SJSA1 (cell line): ENCODE measurements at regions not wholly inside any gene's neighbourhood (a gene's known extent, or its start where the extent isn't known, plus 50 kb on each side); places are given as distances from the start of the nearest gene placed in this dataset.

ENCODE experiments used
- DNase-seq, 2 experiments: peaks; one replicate each; pipeline ENCODE4 v3.0.0-alpha.2; 2015 to 2020; ENCODE audit warnings: low spot score in 2 of 2, low read depth in 1 of 2
- H3K27ac ChIP-seq: fragments of 250-450 bp; sonication (Bioruptor Pico); 2 replicates; pipeline ENCODE4 v1.5.1; 2020; ENCODE audit warnings: mild to moderate bottlenecking, moderate library complexity
- H3K27me3 ChIP-seq: fragments of 250-450 bp; sonication (Bioruptor Pico); replicated peaks from 2 replicates; pipeline ENCODE4 v1.5.1; 2020; ENCODE audit warnings: mild to moderate bottlenecking, moderate library complexity
- H3K36me3 ChIP-seq: fragments of 250-450 bp; sonication (Bioruptor Pico); 2 replicates; pipeline ENCODE4 v1.5.1; 2020; ENCODE audit warnings: mild to moderate bottlenecking
- H3K4me1 ChIP-seq: fragments of 250-450 bp; sonication (Bioruptor Pico); replicated peaks from 2 replicates; pipeline ENCODE4 v1.6.1; 2021; ENCODE audit warnings: mild to moderate bottlenecking
- H3K4me3 ChIP-seq: fragments of 250-450 bp; sonication (Bioruptor Pico); 2 replicates; pipeline ENCODE4 v1.5.1; 2020; ENCODE audit warnings: mild to moderate bottlenecking
- H3K9me3 ChIP-seq: fragments of 250-450 bp; sonication (Bioruptor Pico); replicated peaks from 2 replicates; pipeline ENCODE4 v1.5.1; 2020; ENCODE audit warnings: mild to moderate bottlenecking

DNA sequence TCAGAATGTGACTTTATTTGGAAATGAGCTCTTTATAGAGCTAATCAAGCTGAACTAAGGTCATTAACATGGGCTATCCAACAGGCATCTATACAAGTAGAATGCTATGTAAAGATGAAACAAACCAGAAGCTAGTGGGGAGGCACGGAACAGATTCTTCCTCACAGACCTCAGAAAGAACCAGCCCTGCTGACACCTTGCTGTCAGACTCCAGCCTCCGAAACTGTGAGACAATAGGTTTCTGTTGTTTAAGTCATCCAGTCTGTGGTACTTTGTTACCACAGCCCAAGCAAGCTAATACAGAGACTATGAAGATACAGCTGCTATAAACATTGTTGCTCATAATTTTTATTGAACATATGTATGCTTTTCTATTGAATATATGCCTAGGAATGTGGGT is 406.3 kb upstream of the CHRM3 start:
- H3K4me1 ChIP-seq, result no peaks in the 10 kb centered on the region

DNA sequence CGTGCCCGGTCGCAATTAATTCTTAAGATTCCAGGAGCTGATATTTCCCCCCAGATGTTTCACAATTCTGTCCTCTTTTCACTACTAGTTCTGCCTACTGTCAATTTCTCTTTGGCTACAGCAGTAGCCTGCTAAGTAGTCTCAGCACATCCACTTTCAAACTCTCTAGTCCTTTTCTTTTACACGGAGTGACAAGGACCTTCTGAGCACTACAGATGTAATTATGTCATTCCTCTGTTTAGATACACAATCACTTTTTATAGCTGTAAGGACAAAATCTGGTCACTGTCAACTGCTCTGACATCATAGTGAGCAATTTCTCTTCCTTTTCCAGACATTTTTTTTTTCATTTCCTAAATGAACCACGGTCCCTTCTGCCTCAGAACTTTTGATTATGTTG is 421.7 kb upstream of the CHRM3 start:
- Histone ChIP-seq H3K9me3 (peaks cover 3% of the 10 kb centered on the region; the same call in 1 of the 2 replicates), H3K4me3 (no peak overlapping the region), H3K4me1 (no peaks in the 10 kb centered on the region), H3K36me3 (no peaks in the 10 kb centered on the region), H3K27me3 (no peaks in the 10 kb centered on the region), H3K27ac (no peak overlapping the region)
- DNase-seq, result no peak

More for the DNA sequence above, 406.3 kb upstream of the CHRM3 start:
- no peak overlapping the region for H3K4me3 ChIP-seq
- DNase-seq, result no peak
- 0 out of 2 replicates have a peak, but pooled peaks cover 7% of the 10 kb centered on the region for H3K9me3 ChIP-seq
- H3K36me3 ChIP-seq, result no peaks in the 10 kb centered on the region
- no peak overlapping the region for H3K27ac ChIP-seq
- H3K27me3 ChIP-seq, result no peaks in the 10 kb centered on the region

DNA sequence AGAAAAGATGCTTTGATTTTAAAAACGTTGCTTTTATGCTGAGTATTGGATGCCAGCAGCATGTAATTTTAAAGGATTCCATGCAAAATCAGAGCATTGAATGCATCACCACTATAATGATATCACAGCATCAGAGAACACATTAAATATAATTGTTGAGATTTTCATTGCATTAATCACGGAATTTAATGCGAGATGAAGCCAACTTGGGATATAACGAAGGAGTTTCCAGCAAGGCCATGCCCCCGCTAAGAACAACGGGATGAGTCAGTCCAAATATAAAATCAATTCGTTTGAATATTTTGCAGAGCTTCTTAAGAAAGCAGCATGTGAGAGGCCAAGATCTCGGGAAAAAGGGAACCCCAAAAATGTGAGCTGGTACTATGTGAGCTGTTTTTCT is 423.4 kb upstream of the CHRM3 start:
- Histone ChIP-seq H3K4me3 (no peak overlapping the region), H3K36me3 (no peaks in the 10 kb centered on the region), H3K4me1 (no peaks in the 10 kb centered on the region), H3K27ac (no peak overlapping the region), H3K27me3 (no peaks in the 10 kb centered on the region), H3K9me3 (peaks cover 3% of the 10 kb centered on the region; the same call in 1 of the 2 replicates)
- DNase-seq, result no peak

DNA sequence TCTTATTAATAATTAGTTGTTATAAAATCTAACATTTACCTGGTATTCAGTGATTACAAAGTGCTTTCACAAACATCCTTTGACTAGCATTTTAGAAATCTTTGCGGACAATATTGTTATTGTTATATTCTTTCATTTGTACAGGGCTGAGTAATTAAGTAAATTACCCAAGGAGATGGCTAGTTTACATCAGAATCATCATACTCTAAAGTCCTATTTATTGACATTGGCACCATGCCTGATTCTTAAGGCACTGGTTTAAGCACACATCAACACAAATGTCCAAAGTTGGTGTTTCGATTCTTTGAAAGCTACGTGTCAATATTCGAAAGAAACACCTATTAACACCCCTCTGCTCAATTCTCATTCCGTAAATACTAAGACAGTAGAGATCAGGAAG is 424.6 kb upstream of the CHRM3 start:
- H3K4me3 ChIP-seq, result no peak overlapping the region
- H3K4me1 ChIP-seq, result no peaks in the 10 kb centered on the region
- H3K36me3 ChIP-seq, result no peaks in the 10 kb centered on the region
- H3K27me3 ChIP-seq, result no peaks in the 10 kb centered on the region
- H3K27ac ChIP-seq, result no peak overlapping the region
- DNase-seq, result no peak
- H3K9me3 ChIP-seq, result no peaks in the 10 kb centered on the region; the same call in 1 of the 2 replicates

DNA sequence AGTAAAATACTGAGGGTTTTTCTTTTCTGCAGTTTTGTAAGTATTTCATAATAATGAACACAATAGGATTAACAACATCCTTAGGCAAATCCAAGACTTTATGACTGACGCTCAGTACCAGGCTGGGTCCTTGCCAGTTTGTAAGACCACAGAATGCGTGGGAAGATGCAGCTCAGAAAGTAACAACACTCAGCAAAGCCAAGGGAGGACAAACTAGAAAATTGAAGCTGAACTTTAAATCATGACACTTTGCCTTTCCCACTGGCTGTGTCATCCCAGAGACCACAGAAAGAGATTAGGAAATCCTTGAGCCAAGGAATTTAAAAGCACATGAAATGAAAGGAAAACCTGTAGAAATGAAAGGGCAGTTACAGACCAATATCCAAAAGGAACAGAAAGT is 426.3 kb upstream of the CHRM3 start:
- H3K27ac ChIP-seq, result no peak overlapping the region
- peaks cover 4% of the 10 kb centered on the region; the same call in 1 of the 2 replicates for H3K9me3 ChIP-seq
- no peaks in the 10 kb centered on the region for H3K36me3 ChIP-seq
- H3K4me1 ChIP-seq, result no peaks in the 10 kb centered on the region
- DNase-seq, result no peak
- H3K4me3 ChIP-seq, result no peak overlapping the region
- H3K27me3 ChIP-seq, result no peaks in the 10 kb centered on the region

DNA sequence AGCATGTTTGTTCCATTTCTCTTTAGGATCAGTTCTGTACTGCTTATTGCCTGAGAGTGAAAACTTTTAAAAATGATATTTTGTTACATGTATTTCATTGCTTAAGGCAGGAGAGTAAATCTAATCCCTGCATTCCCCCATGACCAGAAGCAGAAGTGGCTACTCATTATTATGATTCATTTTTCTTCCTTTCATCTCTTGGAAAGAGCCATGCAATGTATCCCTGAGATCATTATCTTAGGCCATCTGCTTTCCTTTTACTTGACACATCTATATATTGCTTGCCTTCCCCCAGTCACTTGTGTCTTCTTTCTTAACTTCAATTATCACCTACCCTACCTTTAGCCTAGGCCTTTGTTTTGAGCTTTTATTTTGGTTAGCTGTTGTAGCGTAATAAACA is 430.4 kb upstream of the CHRM3 start:
- no peak overlapping the region for H3K4me3 ChIP-seq
- no peaks in the 10 kb centered on the region for H3K27me3 ChIP-seq
- DNase-seq, result no peak
- H3K9me3 ChIP-seq, result peaks cover 4% of the 10 kb centered on the region; the same call in 1 of the 2 replicates
- no peaks in the 10 kb centered on the region for H3K4me1 ChIP-seq
- H3K27ac ChIP-seq, result no peak overlapping the region
- H3K36me3 ChIP-seq, result no peaks in the 10 kb centered on the region

DNA sequence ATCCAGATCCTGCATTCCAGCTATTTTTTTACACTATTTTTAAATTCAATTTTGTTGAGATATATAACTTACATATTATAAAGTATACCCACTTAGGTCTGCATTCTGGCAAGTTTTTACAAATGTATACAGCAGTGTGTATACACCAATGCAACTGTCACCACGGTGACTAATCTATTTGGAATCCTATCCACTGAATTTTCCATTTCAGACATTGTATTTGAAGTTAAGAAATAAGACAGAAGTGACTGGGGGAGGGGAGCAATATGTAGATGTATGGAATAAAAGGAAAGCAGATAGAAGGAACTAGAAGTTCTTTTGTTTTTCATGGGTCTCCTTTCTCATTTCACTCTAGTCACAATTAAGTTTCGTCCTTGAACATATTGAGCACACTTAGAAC is 431.5 kb upstream of the CHRM3 start:
- H3K4me3 ChIP-seq, result no peak overlapping the region
- no peaks in the 10 kb centered on the region for H3K36me3 ChIP-seq
- H3K4me1 ChIP-seq, result no peaks in the 10 kb centered on the region
- no peaks in the 10 kb centered on the region for H3K27me3 ChIP-seq
- peaks cover 4% of the 10 kb centered on the region; the same call in 1 of the 2 replicates for H3K9me3 ChIP-seq
- no peak for DNase-seq
- no peak overlapping the region for H3K27ac ChIP-seq

DNA sequence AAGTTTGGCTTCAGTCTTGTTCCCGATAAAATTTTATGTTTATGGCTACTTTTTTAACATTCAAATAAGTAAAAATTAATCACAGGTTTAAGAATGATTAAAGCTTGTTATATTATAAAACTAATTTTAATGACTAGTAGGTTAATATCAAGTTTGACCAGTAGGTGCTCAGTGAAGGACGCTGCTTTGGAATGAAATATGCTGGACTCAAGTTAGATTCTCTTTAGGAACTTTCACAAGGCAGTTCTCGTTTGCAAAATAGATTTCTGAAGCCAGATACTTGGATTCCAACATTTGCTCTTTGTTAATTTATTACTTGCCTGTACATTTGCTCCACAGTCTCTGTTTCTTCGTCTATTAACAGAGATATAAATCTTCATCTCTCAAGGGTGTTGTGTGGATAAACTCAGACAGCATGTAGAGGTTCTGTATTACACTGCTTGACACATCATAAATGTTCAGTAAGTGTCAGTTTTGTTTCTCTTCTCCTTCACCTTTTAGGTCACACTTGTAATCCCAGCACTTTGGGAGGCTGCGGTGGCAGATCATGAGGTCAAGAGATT is 432.8 kb upstream of the CHRM3 start:
- no peaks in the 10 kb centered on the region for H3K36me3 ChIP-seq
- H3K9me3 ChIP-seq, result peaks cover 4% of the 10 kb centered on the region; the same call in 1 of the 2 replicates
- no peak overlapping the region for H3K4me3 ChIP-seq
- H3K4me1 ChIP-seq, result no peaks in the 10 kb centered on the region
- DNase-seq, result no peak
- H3K27ac ChIP-seq, result no peak overlapping the region
- no peaks in the 10 kb centered on the region for H3K27me3 ChIP-seq

DNA sequence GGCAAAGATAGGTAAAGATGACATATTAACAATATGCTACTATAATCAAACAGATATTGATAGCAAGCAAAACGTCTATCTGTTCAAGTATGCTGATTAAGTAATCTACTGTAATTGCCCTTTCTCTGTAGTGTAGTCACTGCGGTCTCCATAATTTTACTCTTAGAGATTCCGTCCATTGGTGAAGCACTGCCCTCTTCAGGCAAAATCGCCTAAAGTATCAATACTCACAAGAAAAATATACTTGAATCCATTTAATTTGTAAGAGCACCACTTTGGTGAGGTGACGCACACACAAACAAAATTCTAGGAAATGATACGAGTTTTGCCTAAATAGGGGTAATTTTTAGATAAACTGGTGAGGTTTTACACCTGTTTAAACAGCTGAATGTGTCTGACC is 434.6 kb upstream of the CHRM3 start:
- peaks cover 5% of the 10 kb centered on the region; the same call in 1 of the 2 replicates for H3K9me3 ChIP-seq
- no peaks in the 10 kb centered on the region for H3K4me1 ChIP-seq
- no peaks in the 10 kb centered on the region for H3K27me3 ChIP-seq
- H3K36me3 ChIP-seq, result no peaks in the 10 kb centered on the region
- H3K4me3 ChIP-seq, result no peak overlapping the region
- H3K27ac ChIP-seq, result no peak overlapping the region
- no peak for DNase-seq

DNA sequence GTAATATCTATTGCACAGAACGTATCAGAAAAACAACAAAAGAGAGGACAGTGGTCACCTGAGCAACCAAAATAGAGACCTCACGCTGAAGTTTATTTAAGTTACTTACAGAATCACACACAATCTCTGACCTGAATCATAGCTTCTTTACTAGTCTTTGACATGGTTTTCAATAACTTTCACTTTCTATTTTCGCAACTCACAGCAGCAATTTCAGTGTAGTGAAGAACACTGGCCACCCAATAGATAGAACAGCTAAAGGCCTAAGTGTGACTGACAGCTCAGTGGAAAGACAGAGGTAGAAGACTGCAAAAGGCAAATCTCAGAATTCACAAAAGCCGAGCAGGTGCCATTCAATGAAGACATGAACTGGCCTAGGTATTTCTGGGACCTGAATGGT is 435.6 kb upstream of the CHRM3 start:
- no peak overlapping the region for H3K4me3 ChIP-seq
- no peak for DNase-seq
- no peaks in the 10 kb centered on the region for H3K36me3 ChIP-seq
- no peaks in the 10 kb centered on the region for H3K27me3 ChIP-seq
- no peak overlapping the region for H3K27ac ChIP-seq
- 0 out of 2 replicates have a peak, but pooled peaks cover 2% of the 10 kb centered on the region for H3K9me3 ChIP-seq
- H3K4me1 ChIP-seq, result no peaks in the 10 kb centered on the region

DNA sequence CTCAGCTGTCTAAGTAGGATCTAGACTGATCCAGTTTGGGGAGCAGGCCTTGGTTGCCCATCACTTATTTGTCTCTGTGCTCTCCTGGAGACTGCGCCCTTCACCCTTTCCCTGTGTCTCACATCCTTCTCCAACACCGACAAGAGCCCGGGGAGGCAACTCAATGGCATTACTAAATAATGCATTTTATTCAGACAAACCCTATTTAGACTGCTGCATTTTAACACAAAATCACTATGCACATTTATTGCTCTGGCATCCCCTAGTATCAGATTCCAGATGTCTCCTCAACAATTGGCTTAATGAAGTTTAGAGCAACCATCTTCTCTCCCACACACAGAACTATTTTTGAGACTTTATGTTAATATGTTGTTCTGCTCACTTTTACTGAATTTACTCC is 436.4 kb upstream of the CHRM3 start:
- no peaks in the 10 kb centered on the region for H3K4me1 ChIP-seq
- no peak overlapping the region for H3K4me3 ChIP-seq
- no peak for DNase-seq
- no peak overlapping the region for H3K27ac ChIP-seq
- no peaks in the 10 kb centered on the region for H3K36me3 ChIP-seq
- no peaks in the 10 kb centered on the region for H3K27me3 ChIP-seq
- H3K9me3 ChIP-seq, result 0 out of 2 replicates have a peak, but pooled peaks cover 2% of the 10 kb centered on the region

DNA sequence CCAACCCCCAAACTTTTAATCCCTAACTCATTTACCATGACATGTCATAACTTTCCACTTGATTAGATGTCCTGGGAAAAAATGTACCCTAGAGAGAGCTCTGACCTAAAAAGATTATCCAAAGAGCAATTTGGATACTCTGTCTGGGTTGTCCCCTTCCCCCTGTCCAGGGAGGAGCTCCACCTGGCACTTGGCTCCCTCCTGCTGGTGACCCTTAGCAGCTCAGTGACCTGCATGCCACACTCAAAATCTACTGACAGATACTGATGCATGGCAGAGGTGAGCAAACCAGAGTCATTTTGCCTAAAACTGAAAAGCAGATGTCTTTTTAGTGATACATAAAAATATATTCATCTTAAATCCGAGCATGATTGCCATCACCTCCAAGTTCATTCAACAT is 442.3 kb upstream of the CHRM3 start:
- Histone ChIP-seq H3K4me3 (no peak overlapping the region), H3K27ac (no peak overlapping the region), H3K36me3 (no peaks in the 10 kb centered on the region), H3K4me1 (no peaks in the 10 kb centered on the region), H3K27me3 (no peaks in the 10 kb centered on the region), H3K9me3 (peaks cover 2% of the 10 kb centered on the region; the same call in 1 of the 2 replicates)
- no peak for DNase-seq

DNA sequence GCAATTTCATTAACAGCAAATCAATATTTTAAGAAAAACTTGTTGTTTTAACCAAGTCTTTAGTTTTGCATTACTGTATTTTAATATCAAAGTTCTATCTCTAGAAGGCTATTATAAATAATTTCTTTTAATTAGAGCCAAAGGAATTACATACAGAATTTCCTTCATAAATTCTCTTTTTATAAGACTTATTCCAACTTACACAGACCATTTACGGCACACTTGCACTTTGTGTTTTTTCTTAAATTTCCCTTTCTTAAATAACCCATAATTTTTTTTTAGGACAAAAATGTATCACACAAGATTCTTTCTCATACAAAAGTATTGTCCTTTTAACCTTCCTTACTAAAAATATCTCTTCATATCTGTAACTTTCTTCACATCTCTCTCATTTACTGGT is 458.5 kb upstream of the CHRM3 start:
- no peak for DNase-seq
- Histone ChIP-seq H3K27ac (no peak overlapping the region), H3K27me3 (no peaks in the 10 kb centered on the region), H3K9me3 (peaks cover 15% of the 10 kb centered on the region), H3K4me3 (no peak overlapping the region), H3K4me1 (no peaks in the 10 kb centered on the region), H3K36me3 (no peaks in the 10 kb centered on the region)

DNA sequence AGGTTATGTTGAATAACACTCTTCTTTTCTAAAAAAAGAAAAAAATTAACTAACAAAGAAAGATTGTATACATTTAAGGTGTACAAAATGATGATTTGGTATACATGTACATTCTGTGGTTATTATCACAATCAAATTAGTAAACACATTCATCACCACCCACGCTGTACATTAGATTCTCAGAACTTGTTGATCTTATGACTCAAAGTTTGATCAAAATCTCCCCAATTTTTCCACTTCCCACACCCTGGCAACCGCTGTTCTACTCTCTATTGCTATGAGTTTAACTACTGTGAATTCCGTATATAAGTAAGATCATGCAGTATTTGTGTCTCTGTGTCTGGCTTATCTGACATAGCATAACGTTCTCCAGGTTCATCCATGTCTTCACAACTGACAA is 469.5 kb upstream of the CHRM3 start:
- H3K27me3 ChIP-seq, result no peaks in the 10 kb centered on the region
- no peak overlapping the region for H3K27ac ChIP-seq
- no peaks in the 10 kb centered on the region for H3K4me1 ChIP-seq
- no peak overlapping the region for H3K4me3 ChIP-seq
- no peak for DNase-seq
- no peaks in the 10 kb centered on the region; the same call in none of the 2 replicates for H3K9me3 ChIP-seq
- H3K36me3 ChIP-seq, result no peaks in the 10 kb centered on the region

DNA sequence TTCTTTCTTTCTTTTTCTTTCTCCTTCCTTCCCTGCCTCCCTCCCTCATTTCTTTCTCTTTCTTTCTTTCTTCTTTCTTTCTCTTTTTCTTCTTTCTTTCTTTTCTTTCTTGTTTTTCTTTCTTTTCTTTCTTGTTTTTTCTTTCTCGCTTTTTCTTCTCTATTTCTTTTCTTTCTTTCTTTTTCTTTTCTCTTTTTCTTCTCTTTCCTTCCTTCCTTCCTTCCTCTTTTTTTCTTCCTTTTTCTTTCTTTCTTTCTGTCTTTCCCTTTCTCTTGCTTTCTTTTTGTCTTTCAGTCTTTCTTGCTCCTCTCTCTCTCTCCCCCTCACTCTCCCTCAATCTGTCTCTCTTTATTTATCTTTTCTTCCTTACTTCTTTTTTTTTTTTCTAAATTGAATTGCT is 472.0 kb upstream of the CHRM3 start:
- Histone ChIP-seq H3K27me3 (no peaks in the 10 kb centered on the region), H3K9me3 (no peaks in the 10 kb centered on the region; the same call in none of the 2 replicates), H3K27ac (no peak overlapping the region), H3K36me3 (no peaks in the 10 kb centered on the region), H3K4me1 (no peaks in the 10 kb centered on the region), H3K4me3 (no peak overlapping the region)
- no peak for DNase-seq
